WTC11 (cell line): ENCODE measurements at regions not wholly inside any gene's neighbourhood (a gene's known extent, or its start where the extent isn't known, plus 50 kb on each side); places are given as distances from the start of the nearest gene placed in this dataset.

Source experiments
- ATAC-seq: fragments of 200-7000 bp; cut with Tn5 transposase; 2 replicates; pipeline ENCODE4 v1.10.0; 2021; ENCODE audit warnings: mild to moderate bottlenecking, moderate library complexity
- CTCF ChIA-PET: fragments of 300-600 bp; sonication (Branson Sonifier 250); formaldehyde crosslinking; loops from one replicate; lab custom pipeline; 2021; ENCODE audit warnings: antibody characterized with exemption; lab: Charles Lee
- POLR2A ChIA-PET: fragments of 350-600 bp; sonication (Branson Sonifier 250); formaldehyde crosslinking; loops from one replicate; lab custom pipeline; 2021; ENCODE audit warnings: antibody characterized with exemption; lab: Charles Lee
- DNase-seq: peaks from one replicate; pipeline ENCODE4 v3.0.0; 2021; ENCODE audit warnings: low spot score
- H3K27ac Mint-ChIP-seq: 2 replicates; pipeline ENCODE4 v1.8.0; 2021; ENCODE audit warnings: mixed read lengths
- H3K27me3 Mint-ChIP-seq: 2 replicates; pipeline ENCODE4 v1.8.0; 2021; ENCODE audit warnings: low read depth, mild to moderate bottlenecking, moderate library complexity, mixed read lengths
- H3K36me3 Mint-ChIP-seq: 2 replicates; pipeline ENCODE4 v1.8.0; 2021; ENCODE audit warnings: mixed read lengths
- H3K4me1 Mint-ChIP-seq: 2 replicates; pipeline ENCODE4 v1.8.0; 2022; ENCODE audit warnings: mixed read lengths
- H3K4me3 Mint-ChIP-seq: 2 replicates; pipeline ENCODE4 v1.8.0; 2021; ENCODE audit warnings: mild to moderate bottlenecking, moderate library complexity, mixed read lengths
- H3K9me3 Mint-ChIP-seq: 2 replicates; pipeline ENCODE4 v1.8.0; 2021; ENCODE audit warnings: mixed read lengths
- AFF4 ChIP-seq: sonication (generic); formaldehyde crosslinking; IDR thresholded peaks from 2 replicates; pipeline ENCODE4 v1.8.1; 2023; ENCODE audit warnings: mild to moderate bottlenecking, missing genetic modification reagents, borderline replicate concordance
- CDX4 ChIP-seq: fragments of 250-450 bp; sonication (Bioruptor Pico); IDR thresholded peaks from 2 replicates; pipeline ENCODE4 v1.9.0; 2021; ENCODE audit warnings: moderate library complexity, mild to moderate bottlenecking, inconsistent platforms, borderline replicate concordance
- CREB1 ChIP-seq: sonication (generic); formaldehyde crosslinking; IDR thresholded peaks from 2 replicates; pipeline ENCODE4 v1.8.0; 2023; ENCODE audit warnings: mild to moderate bottlenecking, missing genetic modification reagents
- E2F4 ChIP-seq: sonication (generic); formaldehyde crosslinking; IDR thresholded peaks from 2 replicates; pipeline ENCODE4 v1.8.1; 2022; ENCODE audit warnings: low read depth, mild to moderate bottlenecking, moderate library complexity, missing genetic modification reagents, borderline replicate concordance
- E2F5 ChIP-seq: sonication (generic); formaldehyde crosslinking; IDR thresholded peaks from 2 replicates; pipeline ENCODE4 v1.8.1; 2022; ENCODE audit warnings: mild to moderate bottlenecking, moderate library complexity, missing genetic modification reagents
- ELF4 ChIP-seq: sonication (generic); formaldehyde crosslinking; IDR thresholded peaks from 2 replicates; pipeline ENCODE4 v1.8.1; 2022; ENCODE audit warnings: low read depth, mild to moderate bottlenecking, moderate library complexity, missing genetic modification reagents
- ESRRA ChIP-seq: sonication (generic); formaldehyde crosslinking; IDR thresholded peaks from 2 replicates; pipeline ENCODE4 v1.8.1; 2022; ENCODE audit warnings: mild to moderate bottlenecking, missing genetic modification reagents, borderline replicate concordance
- GTF2I ChIP-seq: fragments of 250-450 bp; sonication (Bioruptor Pico); conservative IDR thresholded peaks from 2 replicates; pipeline ENCODE4 v1.4.0; 2021; ENCODE audit warnings: mild to moderate bottlenecking
- HMGA2 ChIP-seq: fragments of 250-450 bp; sonication (Bioruptor Pico); IDR thresholded peaks from 2 replicates; pipeline ENCODE4 v1.4.0; 2021; ENCODE audit warnings: mild to moderate bottlenecking, moderate library complexity
- MYBL2 ChIP-seq: sonication (generic); formaldehyde crosslinking; IDR thresholded peaks from 2 replicates; pipeline ENCODE4 v1.8.1; 2023; ENCODE audit warnings: mild to moderate bottlenecking, moderate library complexity, missing genetic modification reagents
- NR1H2 ChIP-seq: sonication (generic); formaldehyde crosslinking; IDR thresholded peaks from 2 replicates; pipeline ENCODE4 v1.9.0; 2021; ENCODE audit warnings: mild to moderate bottlenecking, moderate library complexity, missing genetic modification reagents
- OVOL2 ChIP-seq: fragments of 250-450 bp; sonication (Bioruptor Pico); IDR thresholded peaks from 2 replicates; pipeline ENCODE4 v1.9.0; 2021; ENCODE audit warnings: mild to moderate bottlenecking, borderline replicate concordance
- SOX15 ChIP-seq: fragments of 250-450 bp; sonication (Bioruptor Pico); IDR thresholded peaks from 2 replicates; pipeline ENCODE4 v1.9.0; 2021; ENCODE audit warnings: mild to moderate bottlenecking
- SP1 ChIP-seq: sonication (generic); formaldehyde crosslinking; conservative IDR thresholded peaks from 2 replicates; pipeline ENCODE4 v1.8.1; 2022; ENCODE audit warnings: missing genetic modification reagents
- TCF7 ChIP-seq: sonication (generic); formaldehyde crosslinking; IDR thresholded peaks from 2 replicates; pipeline ENCODE4 v1.8.0; 2022; ENCODE audit warnings: mild to moderate bottlenecking, low read depth, missing genetic modification reagents, moderate library complexity
- TEAD4 ChIP-seq: sonication (generic); formaldehyde crosslinking; IDR thresholded peaks from 2 replicates; pipeline ENCODE4 v1.8.0; 2022; ENCODE audit warnings: mild to moderate bottlenecking, missing genetic modification reagents
- ZMAT4 ChIP-seq: fragments of 250-450 bp; sonication (Bioruptor Pico); IDR thresholded peaks from 2 replicates; pipeline ENCODE4 v1.9.0; 2021; ENCODE audit warnings: mild to moderate bottlenecking
- ZNF263 ChIP-seq: sonication (generic); formaldehyde crosslinking; IDR thresholded peaks from 2 replicates; pipeline ENCODE4 v1.8.1; 2022; ENCODE audit warnings: low read depth, mild to moderate bottlenecking, moderate library complexity, missing genetic modification reagents
- ZNF317 ChIP-seq: sonication (generic); formaldehyde crosslinking; IDR thresholded peaks from 2 replicates; pipeline ENCODE4 v1.8.1; 2023; ENCODE audit warnings: low read depth, mild to moderate bottlenecking, moderate library complexity, missing genetic modification reagents, borderline replicate concordance
- ZNF423 ChIP-seq: fragments of 250-450 bp; sonication (Bioruptor Pico); IDR thresholded peaks from 2 replicates; pipeline ENCODE4 v2.1.2; 2022; ENCODE audit warnings: mild to moderate bottlenecking, moderate library complexity
- ZNF671 ChIP-seq: fragments of 250-450 bp; sonication (Bioruptor Pico); IDR thresholded peaks from 2 replicates; pipeline ENCODE4 v1.8.0; 2021; ENCODE audit warnings: mild to moderate bottlenecking
- TF ChIP-seq, protein P1 (sequence below): sonication (generic); formaldehyde crosslinking; conservative IDR thresholded peaks from 2 replicates; pipeline ENCODE4 v1.8.1; 2022; ENCODE audit warnings: mild to moderate bottlenecking, missing genetic modification reagents
- TF ChIP-seq, protein P2 (sequence below): fragments of 250-450 bp; sonication (Bioruptor Pico); IDR thresholded peaks from 2 replicates; pipeline ENCODE4 v1.9.0; 2021; ENCODE audit warnings: mild to moderate bottlenecking, borderline replicate concordance

- no peaks in the 10 kb centered on the region for H3K27me3 Mint-ChIP-seq
- H3K4me1 Mint-ChIP-seq, result no peaks in the 10 kb centered on the region
- DNase-seq, result no peak
- ChIA-PET POLR2A (interaction anchor here (0.6 kb wide), 1 partner anchor 414 kb away, joined by 4 read pairs; no protein-coding TSS in a partner anchor), CTCF (interaction anchor here (0.6 kb wide), 1 partner anchor 48 kb away, joined by 3 read pairs; no protein-coding TSS in a partner anchor)
- TF ChIP-seq, protein P1, sequence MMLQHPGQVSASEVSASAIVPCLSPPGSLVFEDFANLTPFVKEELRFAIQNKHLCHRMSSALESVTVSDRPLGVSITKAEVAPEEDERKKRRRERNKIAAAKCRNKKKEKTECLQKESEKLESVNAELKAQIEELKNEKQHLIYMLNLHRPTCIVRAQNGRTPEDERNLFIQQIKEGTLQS, result no peak
- TF ChIP-seq SP1 (CRISPR knock-in tag), result no peak
- TF ChIP-seq ESRRA, result no peak
- no peak for TF ChIP-seq MYBL2 (CRISPR knock-in tag)
- TF ChIP-seq SOX15 (CRISPR knock-in tag), result no peak
- H3K4me3 Mint-ChIP-seq, result no peak overlapping the region
- no peak for ATAC-seq
- no peaks in the 10 kb centered on the region for H3K36me3 Mint-ChIP-seq
- no peaks in the 10 kb centered on the region for H3K9me3 Mint-ChIP-seq
- no peak overlapping the region for H3K27ac Mint-ChIP-seq
These were observed 454.1 kb upstream of the IL12A start for GRCh38 chr3:159534496-159534895.

DNA sequence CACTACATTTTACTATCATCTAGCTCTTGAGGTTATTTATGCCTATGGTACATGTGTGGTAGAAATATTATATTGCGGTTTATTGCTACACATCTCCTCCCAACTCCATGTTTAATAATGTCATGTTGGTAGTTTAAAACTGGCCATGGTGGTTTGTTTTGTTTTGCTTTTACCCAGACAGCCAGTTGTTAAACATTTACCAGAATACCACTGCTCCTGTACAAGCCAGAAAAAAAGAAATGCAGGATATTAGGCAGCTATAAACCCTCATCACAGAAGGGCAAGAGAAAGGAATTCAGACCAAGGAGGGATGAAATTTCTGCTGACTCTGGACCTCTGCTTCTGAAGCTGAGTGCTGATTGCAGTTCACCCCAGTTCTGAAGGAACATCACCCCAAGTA lies 451.8 kb upstream of the IL12A start:
- Mint-ChIP-seq H3K27me3 (no peaks in the 10 kb centered on the region), H3K27ac (no peak overlapping the region), H3K36me3 (no peaks in the 10 kb centered on the region), H3K4me1 (no peaks in the 10 kb centered on the region), H3K4me3 (no peak overlapping the region), H3K9me3 (no peaks in the 10 kb centered on the region)
- no peak for DNase-seq
- ChIA-PET CTCF (no interaction called here), POLR2A (no interaction called here)
- TF ChIP-seq GTF2I (CRISPR knock-in tag), result no peak
- TF ChIP-seq E2F5, result no peak
- no peak for TF ChIP-seq E2F4 (CRISPR knock-in tag)
- TF ChIP-seq CREB1 (CRISPR knock-in tag), result no peak
- no peak for TF ChIP-seq ELF4
- TF ChIP-seq AFF4 (CRISPR knock-in tag), result no peak
- TF ChIP-seq ZNF671 (CRISPR knock-in tag), result no peak
- TF ChIP-seq HMGA2, result no peak
- TF ChIP-seq ZNF263 (CRISPR knock-in tag), result no peak
- TF ChIP-seq NR1H2 (CRISPR knock-in tag), result no peak
- no peak for TF ChIP-seq OVOL2 (CRISPR knock-in tag)
- TF ChIP-seq, protein P2, sequence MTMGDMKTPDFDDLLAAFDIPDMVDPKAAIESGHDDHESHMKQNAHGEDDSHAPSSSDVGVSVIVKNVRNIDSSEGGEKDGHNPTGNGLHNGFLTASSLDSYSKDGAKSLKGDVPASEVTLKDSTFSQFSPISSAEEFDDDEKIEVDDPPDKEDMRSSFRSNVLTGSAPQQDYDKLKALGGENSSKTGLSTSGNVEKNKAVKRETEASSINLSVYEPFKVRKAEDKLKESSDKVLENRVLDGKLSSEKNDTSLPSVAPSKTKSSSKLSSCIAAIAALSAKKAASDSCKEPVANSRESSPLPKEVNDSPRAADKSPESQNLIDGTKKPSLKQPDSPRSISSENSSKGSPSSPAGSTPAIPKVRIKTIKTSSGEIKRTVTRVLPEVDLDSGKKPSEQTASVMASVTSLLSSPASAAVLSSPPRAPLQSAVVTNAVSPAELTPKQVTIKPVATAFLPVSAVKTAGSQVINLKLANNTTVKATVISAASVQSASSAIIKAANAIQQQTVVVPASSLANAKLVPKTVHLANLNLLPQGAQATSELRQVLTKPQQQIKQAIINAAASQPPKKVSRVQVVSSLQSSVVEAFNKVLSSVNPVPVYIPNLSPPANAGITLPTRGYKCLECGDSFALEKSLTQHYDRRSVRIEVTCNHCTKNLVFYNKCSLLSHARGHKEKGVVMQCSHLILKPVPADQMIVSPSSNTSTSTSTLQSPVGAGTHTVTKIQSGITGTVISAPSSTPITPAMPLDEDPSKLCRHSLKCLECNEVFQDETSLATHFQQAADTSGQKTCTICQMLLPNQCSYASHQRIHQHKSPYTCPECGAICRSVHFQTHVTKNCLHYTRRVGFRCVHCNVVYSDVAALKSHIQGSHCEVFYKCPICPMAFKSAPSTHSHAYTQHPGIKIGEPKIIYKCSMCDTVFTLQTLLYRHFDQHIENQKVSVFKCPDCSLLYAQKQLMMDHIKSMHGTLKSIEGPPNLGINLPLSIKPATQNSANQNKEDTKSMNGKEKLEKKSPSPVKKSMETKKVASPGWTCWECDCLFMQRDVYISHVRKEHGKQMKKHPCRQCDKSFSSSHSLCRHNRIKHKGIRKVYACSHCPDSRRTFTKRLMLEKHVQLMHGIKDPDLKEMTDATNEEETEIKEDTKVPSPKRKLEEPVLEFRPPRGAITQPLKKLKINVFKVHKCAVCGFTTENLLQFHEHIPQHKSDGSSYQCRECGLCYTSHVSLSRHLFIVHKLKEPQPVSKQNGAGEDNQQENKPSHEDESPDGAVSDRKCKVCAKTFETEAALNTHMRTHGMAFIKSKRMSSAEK (CRISPR knock-in tag), result no peak
- TF ChIP-seq ZNF423 (CRISPR knock-in tag), result no peak
- TF ChIP-seq CDX4 (CRISPR knock-in tag), result no peak
- TF ChIP-seq ZMAT4 (CRISPR knock-in tag), result no peak
- no peak for TF ChIP-seq ZNF317
- TF ChIP-seq TCF7 (CRISPR knock-in tag), result no peak
- no peak for TF ChIP-seq TEAD4 (CRISPR knock-in tag)
- no peak for ATAC-seq
